Sigmoid colon (tissue), 4 donors: ENCODE measurements at regions not wholly inside any gene's neighbourhood (a gene's known extent, or its start where the extent isn't known, plus 50 kb on each side); places are given as distances from the start of the nearest gene placed in this dataset.

Experiments used
- CTCF ChIP-seq, 4 experiments: fragments of 450-650 bp in 3 of 4; fragments of 200-600 bp in 1 of 4; IDR thresholded peaks; one replicate each; pipeline ENCODE4 v1.5.1; 2016 to 2019; ENCODE audit warnings: antibody characterized with exemption in 4 of 4, mild to moderate bottlenecking in 3 of 4, moderate library complexity in 2 of 4
- EP300 ChIP-seq, 4 donors: sonication (generic); formaldehyde crosslinking; IDR thresholded peaks; one replicate each; pipeline ENCODE4 v1.6.1; 2017; ENCODE audit warnings: antibody characterized with exemption in 4 of 4
- POLR2A ChIP-seq, 2 donors: fragments of 450-650 bp; IDR thresholded peaks; one replicate each; pipeline ENCODE4 v1.6.1; 2016; ENCODE audit warnings: antibody characterized with exemption in 2 of 2, mild to moderate bottlenecking in 2 of 2, moderate library complexity in 2 of 2
- POLR2AphosphoS5 ChIP-seq, 4 donors: sonication (generic); formaldehyde crosslinking; IDR thresholded peaks; one replicate each; pipeline ENCODE4 v1.6.1; 2017; ENCODE audit warnings: antibody characterized with exemption in 4 of 4

GRCh38 chr11:11770921-11771486 is 70.8 kb upstream of the USP47 start:
- TF ChIP-seq CTCF (IDR thresholded peaks at IDR 0.05) (no peak), POLR2A (IDR thresholded peaks at IDR 0.05) (no peak), EP300 (IDR thresholded peaks at IDR 0.05) (no peak), POLR2AphosphoS5 (IDR thresholded peaks at IDR 0.05) (no peak)
